ENCODE measurements at regions not wholly inside any gene's neighbourhood (a gene's known extent, or its start where the extent isn't known, plus 50 kb on each side); places are given as distances from the start of the nearest gene placed in this dataset.

DNA sequence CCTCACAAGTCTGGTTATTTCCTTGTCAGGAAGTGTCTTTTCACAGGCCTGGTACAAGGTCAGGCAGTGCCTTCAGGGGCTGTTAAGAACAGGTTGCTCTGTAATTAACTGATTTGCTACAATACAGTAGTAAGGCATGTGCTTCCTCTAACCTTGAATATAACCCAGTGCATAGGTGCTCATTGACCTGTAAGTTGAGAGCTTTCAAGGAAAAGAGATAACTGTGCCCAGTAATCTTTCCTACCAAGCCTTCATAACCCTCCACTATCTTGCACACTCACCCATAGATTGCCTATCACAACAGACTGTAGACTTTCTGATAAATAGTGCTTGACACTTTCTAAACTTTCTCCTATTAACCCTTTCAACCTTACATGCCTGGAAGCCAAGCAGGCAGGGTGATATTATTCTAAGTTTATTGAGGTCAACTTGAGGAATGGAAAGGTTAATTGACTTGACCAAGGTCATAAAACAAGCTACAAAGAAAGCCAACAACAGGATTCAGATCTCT lies 148.1 kb downstream of the PPARGC1A start:
- no peak for DNase-seq

DNA sequence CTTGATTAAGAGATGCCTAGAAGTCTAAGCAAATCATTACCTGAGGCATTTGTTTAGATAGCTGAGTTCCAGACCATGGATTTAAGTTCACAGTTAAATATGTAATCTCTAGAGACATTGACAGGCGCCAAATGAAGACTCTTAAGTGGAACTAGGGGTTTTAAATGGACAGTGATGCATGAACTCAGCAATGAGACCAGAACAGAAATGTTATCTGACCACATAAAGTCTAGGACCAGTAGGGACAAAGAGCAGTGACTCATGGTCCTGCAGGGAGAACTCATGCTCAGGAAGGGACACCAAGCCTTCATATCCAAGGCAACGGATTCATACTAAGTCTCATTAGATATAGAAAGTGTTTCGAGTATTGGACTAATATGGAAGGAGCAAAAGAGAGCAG lies 152.3 kb downstream of the PPARGC1A start:
- DNase-seq: no peak

DNA sequence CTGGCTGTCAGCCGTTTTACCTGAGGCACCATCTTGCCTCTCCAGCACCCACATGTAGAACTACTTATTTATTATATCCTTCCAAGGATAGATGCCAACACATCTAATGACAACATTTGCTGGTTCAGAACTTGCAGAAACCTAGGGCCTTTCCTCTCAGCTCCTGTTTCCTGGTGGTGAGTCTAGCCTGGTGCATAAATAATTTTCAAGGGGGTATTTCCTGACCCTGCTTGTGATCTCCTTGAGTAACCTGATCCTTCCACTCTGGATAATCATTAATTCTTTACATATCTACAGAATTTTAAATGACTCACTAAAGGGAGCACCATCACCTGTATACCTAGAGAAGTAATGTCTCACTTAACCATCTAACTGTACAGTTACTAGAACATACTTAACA lies 153.4 kb downstream of the PPARGC1A start:
- no peak for DNase-seq

DNA sequence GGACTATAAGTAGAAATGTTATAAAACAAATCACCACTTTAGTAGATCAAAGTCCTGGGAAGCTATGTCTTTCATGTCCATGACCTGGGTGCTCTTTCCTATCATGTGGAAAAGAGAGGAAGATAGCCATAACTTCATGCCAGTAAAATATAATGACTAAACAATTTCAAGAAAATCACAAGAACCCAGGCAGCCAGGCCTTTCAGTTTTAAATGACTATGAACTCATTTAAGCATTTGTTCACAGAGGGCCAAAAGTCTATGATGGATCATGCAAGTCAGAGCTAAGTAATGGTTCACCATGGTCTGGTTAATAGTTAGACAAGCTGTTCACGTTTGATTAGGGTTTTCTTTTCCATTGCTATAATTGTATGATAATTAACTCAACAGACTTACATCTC lies 155.8 kb downstream of the PPARGC1A start:
- DNase-seq: no peak

DNA sequence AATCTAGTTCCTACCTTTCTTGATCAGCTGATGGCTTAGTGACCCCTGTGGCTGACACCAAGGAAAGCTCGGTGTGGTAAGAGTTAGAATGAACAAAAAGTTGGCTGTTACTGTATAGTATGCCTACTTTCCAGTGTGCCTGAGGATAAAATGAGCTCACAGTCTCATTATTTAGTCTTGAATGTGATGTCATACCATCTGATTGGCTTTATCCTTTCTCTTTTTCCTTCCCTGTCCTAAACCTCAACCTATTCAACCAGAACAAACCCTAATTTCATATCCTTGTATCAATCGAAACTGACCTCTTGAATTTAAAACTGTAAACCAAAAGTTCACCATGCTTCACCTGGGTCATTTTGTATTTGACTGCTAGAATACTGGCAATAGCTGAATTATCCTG lies 156.4 kb downstream of the PPARGC1A start:
- no peak for DNase-seq

DNA sequence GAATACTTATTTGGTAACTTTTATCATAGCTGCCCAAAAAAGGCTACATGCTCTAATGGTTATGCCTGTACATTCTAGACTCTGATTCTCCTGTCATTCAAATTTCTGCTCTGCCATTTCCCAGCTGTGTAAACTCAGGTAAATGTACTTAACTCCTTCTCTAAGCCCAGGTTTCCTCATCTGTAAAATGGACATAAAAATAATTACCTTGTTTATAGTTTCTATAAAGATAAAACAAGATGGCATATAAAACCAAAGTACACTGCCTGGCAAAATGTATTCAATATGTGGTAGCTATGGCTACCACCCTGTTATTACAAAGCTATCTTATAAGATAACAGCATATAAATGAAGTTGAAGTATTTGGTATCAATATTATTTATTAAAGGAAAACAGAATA lies 158.8 kb downstream of the PPARGC1A start:
- no peak for DNase-seq

DNA sequence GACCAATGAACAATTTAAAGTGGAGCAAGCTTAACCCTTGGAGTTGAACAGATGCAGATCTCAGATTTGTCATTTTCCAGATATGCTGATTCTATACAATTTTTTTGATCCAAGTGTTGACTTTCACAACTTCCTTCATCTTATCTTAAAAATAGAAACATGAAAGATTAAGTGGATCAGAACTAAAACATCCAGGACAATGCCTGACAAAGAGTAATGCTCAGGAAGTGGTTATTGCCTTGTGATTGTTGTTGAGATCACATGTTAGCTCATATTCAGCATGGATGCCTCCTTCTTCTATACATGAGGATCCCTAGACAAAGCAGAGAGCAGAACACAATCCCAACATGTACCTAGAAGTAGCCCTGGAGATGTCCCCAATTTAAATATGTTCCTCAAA lies 160.9 kb downstream of the PPARGC1A start:
- no peak for DNase-seq

DNA sequence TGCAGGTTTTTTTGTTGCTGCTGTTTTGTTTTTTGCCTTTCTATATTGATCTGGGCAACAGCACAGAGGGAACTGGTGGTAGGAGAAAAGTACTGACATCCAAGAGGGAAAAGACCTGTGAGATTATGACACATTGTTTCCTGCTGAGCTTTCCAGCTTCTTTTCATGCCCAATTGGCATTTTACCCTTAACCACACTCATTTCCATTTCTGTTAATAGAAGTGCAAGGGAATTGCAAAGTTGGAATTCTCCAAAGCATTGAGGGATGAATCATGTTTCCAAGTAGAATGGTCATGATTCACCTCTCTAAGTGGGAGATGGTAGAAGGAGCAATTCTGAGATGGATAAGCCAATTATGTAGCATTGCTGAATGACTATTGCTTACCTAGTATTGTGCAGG lies 161.5 kb downstream of the PPARGC1A start:
- DNase-seq: no peak

DNA sequence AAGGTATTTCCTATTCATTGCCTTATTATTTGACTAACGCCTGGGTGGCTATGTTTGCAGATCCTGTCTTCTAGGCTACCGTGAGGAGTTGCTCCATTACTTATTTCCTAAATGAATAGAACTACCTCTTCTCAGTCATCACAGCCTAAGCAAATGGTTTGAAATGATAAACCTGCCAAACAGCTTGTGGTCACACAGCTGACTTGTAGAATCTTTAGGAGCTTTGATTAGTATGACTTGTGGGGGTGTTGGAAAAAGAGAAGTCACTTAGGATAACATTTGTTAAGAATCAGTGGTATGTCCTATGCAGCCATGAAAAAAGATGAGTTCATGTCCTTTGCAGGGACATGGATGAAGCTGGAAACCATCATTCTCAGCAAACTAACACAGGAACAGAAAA lies 169.3 kb downstream of the PPARGC1A start:
- no peak for DNase-seq

DNA sequence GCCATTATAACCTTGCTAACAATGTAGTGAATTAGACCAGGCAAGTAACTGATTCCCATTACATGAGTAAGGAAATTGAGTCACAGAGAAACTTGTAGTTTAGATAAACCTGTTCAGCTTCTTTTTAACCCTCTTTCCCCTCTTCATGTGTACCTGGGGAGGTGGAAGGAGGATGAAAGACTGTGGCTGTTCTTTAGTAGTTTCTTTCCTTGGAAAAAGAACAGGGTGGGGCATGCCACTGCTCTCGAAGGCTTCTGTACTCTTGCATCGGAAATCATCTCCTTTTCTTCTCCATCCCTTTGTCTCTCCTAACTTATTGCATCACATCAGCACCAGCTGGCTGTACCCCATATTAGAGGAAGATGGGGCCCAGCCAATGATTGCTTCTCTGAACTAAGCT lies 171.4 kb downstream of the PPARGC1A start:
- DNase-seq: no peak

DNA sequence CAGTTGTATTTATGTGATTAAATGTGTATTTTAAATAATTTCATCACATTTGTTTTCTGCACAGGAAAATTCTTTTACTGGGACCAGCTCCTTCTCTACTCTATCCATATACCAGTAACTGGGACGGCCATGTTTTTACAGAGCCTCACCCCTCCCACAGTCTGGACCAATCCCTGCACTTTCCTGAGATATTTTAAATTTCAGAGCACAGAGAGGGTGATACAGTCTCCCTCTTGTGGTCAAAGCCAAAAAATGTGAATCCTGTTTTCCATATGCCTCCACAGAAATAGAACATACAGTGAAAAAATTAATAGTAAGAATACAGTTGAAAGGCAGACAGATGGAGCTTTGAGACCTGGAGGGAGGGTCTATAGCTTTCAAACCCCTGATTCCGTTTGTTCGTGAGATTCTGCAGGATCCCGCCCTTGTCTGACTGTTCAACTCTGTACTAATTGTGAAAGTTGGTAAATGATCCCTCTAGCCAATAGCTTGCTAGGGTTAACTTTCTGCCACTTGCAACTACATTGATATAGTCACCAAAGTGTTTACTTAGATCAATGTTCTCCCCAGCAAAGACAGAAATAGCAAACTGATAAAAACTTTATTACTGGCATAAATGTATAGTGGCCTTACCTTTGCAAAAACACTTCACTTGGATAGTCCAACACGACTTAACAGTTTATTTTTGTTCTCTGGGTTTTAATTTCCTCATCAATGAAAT lies 172.2 kb downstream of the PPARGC1A start:
- no peak for DNase-seq

DNA sequence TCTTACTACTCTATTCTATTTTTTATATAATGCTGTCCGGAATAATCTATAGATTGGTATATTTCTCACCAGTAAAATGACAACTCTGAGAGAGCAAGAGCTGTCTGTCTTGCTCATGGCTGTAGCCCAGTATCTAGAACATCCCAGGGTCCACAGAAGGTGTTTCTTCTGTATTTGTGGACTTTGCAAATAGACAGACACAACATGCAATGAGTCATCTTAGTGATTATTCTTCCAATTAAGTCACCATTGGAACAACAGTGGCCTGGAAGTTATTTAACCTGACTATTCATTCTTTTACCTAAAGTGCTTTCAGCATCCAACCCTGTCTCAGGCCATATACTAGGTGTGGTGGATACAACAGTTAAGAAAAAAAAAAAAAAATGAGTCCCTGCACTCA lies 179.5 kb downstream of the PPARGC1A start:
- no peak for DNase-seq

DNA sequence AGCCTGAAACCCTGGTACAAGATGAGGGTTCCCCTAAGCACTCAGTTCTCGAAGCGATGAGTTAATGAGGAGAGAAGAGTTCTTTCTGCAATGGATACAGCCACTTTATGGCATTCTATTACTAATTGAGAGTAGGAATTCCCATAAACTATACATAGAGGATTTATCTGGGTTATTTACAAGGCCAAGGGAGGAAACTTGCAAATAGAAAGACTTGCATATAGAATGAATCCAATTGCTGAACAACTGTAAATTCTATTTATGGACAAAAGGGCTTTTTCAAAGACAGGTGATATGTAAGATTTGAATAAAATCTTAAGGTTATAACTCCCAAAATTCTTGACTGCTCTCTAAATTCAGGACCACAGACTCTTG lies 182.2 kb downstream of the PPARGC1A start:
- no peak for DNase-seq

DNA sequence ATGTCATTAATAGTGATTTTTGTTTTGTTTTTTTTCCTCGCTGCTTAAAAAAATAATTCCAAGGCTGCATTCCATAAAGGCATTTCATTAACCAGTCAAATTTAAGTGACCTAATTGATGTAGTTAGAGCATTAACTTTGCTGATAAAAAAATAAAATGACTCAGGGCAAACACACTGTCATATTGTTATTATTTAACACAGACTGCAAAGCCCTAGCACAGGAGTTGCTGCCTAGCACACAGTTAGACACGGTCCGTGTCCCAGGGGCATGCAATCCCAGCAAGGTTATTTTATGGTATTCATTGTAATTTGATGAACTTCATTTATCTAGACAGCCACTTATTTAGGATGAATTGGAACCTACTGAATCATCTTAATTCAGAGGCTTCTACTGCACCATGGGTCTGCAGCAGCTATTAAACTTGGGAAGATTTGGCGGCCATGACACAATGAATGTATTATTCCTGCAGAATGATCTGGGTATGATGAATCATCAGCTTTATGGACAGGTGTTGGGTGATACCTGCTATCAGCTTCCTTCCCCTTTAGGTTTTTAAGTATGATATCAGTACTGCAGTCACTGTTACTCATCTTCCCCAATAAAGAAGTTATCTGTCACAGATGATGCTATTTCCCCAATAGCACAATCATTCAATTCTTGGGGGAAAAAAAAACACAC lies 182.7 kb downstream of the PPARGC1A start:
- DNase-seq: no peak

DNA sequence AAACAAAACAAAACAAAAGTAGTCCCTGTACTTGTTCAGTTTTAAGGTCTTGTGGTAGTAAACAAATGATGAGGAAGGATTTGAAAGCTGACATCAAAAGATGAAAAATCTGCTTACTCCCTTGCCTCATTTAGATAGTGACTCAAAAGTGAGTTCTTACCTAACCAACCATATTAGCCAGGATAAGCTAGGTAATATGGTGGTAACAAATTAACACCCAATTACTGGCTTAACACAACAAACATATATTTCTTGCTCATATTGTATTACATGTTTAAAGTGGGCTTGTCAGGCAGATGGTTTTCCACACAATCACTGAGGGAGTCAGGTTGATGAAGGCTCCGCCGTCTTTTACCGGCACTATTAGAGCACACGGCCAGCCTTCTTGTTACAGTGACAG lies 189.7 kb downstream of the PPARGC1A start:
- no peak for DNase-seq

DNA sequence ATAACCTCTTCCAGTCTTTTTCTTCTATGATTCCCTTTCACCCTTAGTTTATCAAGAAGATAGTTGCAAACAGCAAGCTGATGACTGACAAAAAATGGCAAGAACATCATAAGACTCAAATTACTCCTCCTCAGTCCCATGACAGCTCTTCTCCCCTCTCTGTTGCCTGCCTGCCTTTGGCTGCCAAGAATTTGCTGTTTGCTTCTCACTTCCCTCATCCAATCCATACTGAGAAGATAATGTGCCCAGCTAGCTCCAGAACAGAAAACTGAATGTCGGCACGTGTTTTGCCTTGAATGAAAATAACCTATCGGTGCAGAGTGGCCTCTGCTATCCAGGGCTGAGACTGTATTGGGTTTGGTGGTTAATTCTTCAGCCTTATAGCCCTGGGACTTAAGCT lies 192.1 kb downstream of the PPARGC1A start:
- no peak for DNase-seq

DNA sequence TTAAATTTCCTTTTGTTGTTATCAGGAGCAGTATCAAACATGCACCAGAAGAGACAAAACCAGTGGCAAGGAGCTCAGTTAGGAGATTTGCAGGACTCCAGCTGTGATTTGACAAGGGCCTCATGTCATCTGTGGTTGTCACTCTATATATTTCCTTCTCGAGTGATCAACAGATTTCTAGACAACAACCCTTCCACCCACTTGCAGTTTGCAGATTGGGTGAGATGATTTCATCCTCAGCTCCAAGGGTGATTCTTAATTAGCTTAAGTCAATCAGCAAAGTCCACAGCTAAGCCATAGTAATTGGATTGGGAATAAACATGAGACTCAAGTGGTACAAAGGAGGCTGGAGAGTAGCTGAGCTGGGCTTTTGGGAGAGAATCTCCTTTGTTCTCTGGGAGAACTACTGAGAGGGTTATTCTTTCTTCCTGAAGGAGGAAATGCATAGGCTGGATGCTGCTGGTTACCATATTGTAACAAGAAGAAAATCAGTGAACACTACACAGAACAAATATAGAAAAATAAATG lies 192.8 kb downstream of the PPARGC1A start:
- DNase-seq: no peak

DNA sequence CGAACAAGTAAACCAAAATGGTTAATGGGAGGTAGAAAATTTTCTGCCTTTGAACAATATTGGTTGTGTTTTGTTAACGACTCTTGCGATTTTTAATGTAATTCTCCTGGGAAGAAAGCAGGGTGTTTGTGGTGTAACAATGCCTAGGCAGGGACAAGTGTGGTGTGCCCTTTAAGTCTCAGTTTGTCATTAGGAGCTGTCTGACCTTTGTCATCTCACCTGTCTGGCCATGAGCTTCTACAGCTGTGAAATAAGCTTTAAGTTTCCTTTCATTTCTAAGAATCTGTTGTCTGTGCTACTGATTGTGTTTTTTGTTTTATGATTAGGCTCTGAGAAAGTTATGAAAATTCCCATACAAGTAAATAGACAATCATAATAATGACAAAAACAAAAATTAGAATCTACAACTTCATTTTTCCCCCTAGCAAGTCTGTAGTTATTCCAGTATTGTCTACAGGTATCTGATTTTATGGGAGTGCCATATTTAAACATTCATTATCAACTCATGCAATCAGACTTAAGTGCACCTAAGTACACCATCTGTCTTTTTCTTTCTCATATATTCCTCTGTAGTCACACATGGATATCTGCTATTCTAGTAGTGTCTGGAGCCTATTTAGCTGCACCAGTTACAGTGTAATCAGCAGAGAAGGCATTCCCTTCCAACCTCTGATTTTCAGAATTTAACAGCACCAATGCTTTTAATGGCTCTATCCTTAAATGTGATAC lies 203.5 kb downstream of the PPARGC1A start:
- no peak for DNase-seq

DNA sequence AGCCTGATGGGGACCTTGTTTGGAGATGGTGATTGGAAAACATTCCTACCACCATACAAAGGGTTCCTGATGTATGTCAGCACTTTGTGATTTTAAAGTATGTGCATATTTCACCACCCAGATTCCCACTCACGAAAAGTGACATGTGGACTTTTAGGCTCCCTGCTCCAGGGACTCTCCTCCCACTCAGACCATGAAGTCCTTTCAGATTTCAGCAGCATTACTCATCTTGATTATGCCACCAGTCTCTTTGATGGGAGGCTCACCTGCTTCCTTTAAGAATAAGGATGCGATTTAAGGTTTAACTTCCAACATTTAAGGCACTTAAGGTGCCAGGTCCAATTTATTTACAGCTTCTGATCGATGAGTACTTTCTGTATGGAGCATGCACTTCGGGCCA lies 204.4 kb downstream of the PPARGC1A start:
- DNase-seq: no peak

DNA sequence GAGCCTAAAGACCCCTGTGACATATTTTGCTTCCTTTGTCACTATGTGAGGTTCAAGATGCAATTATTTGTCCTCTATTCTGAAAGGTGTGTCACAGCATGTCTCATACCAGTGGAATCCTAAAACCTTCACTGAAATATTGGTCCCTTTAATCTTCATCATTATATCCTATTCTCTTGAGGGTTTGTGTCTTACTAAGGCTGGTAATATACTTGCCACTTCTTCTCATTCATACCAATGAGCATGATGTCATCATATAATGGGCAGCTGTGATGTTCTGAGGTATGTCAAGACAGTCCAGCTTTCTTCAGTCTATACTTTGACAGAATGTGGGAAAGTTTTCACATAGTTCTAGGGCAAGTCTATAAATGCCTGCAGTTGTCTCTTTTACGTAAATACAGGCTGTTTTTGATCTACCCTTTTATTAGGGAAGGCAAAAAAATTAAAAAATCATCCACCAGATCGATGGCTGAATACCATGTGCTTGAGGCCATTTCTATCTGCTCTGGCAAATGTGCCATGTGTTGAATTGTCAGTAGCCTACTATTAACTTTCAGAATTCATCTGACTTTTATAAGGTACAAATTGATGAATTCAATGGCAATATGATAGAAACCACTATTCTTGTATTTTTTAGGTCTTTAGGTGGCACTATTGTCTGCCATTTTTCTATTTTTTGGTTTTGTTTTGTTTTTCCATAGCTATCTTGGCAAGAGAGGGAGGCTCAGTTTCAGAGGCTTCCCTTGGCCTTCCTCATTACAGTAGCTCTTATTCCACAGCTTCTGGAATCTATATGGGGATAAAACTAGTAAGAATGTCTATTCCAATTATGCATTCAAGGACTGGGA lies 209.0 kb downstream of the PPARGC1A start:
- DNase-seq: no peak

DNA sequence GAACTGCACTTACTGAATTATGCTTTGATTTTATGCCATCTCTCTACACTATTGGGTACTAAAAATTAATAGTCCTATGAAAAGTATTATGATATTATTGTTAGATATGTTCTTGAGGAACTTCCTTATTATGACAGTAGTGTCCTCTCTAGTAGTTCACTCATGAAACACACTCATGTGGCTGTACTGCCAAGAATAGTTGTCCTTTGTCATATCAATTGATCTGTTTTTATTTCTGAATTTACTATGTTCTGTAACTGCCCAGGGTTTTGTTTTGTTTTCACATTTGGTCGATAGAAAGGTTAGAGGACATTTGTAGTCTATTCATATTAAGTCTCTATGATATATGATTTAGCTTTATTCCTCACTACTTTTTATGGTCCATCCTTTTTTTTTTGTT lies 215.2 kb downstream of the PPARGC1A start:
- no peak for DNase-seq

DNA sequence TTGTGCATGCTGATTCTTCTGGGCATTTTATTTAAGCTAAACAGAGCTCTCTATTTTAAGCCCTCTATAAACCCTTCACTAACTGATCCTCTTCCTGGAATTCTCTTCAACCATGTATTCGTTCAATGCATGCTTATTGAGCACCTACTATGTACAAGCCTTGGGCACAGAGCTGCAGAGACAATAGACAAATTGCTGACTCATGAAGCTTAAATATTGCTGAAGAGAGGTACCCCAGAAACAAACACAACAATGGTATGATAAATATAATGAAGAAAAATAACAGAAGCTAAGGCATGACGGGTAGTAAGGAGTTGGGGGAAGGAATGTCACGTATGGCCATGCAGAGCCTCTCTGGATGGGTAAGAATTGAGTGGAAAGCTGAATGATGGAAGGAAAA lies 222.2 kb downstream of the PPARGC1A start:
- DNase-seq: no peak

DNA sequence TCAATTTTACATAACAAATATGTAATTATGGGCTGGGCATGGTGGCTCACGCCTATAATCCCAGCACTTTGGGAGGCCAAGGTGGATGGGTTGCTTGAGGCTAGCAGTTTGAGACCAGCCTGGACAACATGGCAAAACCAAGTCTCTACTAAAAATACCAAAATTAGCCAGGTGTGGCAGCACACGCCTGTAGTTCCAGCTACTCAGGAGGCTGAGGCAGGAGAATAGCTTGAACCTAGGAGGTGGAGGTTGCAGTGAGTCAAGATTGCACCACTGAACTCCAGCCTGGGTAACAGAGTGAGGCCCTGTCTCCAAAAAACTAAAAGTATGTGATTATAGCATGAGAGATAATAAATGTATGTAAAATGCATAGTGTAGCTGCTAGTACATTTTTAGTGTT lies 229.0 kb downstream of the PPARGC1A start:
- DNase-seq: no peak
